ENCODE measurements at regions not wholly inside any gene's neighbourhood (a gene's known extent, or its start where the extent isn't known, plus 50 kb on each side); places are given as distances from the start of the nearest gene placed in this dataset.

- no peak for TF ChIP-seq BCL11B (tag by site-specific recombination; IDR thresholded peaks at IDR 0.05; ENCODE audit: low read depth)
- no peak for TF ChIP-seq ZNF292 (tag by site-specific recombination; IDR thresholded peaks at IDR 0.05; ENCODE audit: borderline replicate concordance, low read depth)
- TF ChIP-seq ZNF148 (tag by site-specific recombination; IDR thresholded peaks at IDR 0.05; ENCODE audit: borderline replicate concordance) = no peak
These were observed 195.4 kb downstream of the HAUS1 start (continued) for GRCh38 chr18:46299465-46300008.

- CTCF ChIA-PET = interaction anchor here (0.6 kb wide), 1 partner anchor 434 kb away, joined by 5 read pairs; no protein-coding TSS in a partner anchor
These were observed 196.9 kb downstream of the HAUS1 start for GRCh38 chr18:46301081-46301480.

More at GRCh38 chr18:46301081-46301480, 196.9 kb downstream of the HAUS1 start:
- no peaks in the 10 kb centered on the region for H3K36me3 ChIP-seq (ENCODE audit: control insufficient read depth in 2 of 2, insufficient read depth in 1 of 2, low read length in 2 of 2)
- no peak overlapping the region for H3K27ac ChIP-seq (ENCODE audit: extremely low read depth, low read depth, low read length)
- no peak for TF ChIP-seq ZNF24 (tag by site-specific recombination; IDR thresholded peaks at IDR 0.05)
- TF ChIP-seq ZNF513 (tag by site-specific recombination; IDR thresholded peaks at IDR 0.05) = no peak
- no peak for TF ChIP-seq ZNF473 (tag by site-specific recombination; IDR thresholded peaks at IDR 0.05)
- no peak for TF ChIP-seq ZNF626 (tag by site-specific recombination; IDR thresholded peaks at IDR 0.05)
- TF ChIP-seq AEBP2 (tag by site-specific recombination; IDR thresholded peaks at IDR 0.05; ENCODE audit: borderline replicate concordance) = no peak
- TF ChIP-seq ZFP41 (tag by site-specific recombination; IDR thresholded peaks at IDR 0.05; ENCODE audit: borderline replicate concordance) = no peak
- no peak for TF ChIP-seq ZNF776 (tag by site-specific recombination; IDR thresholded peaks at IDR 0.05; ENCODE audit: borderline replicate concordance)
- TF ChIP-seq OSR2 (tag by site-specific recombination; IDR thresholded peaks at IDR 0.05) = no peak
- TF ChIP-seq ZNF121 (tag by site-specific recombination; IDR thresholded peaks at IDR 0.05) = no peak
- no peak for TF ChIP-seq ZNF837 (tag by site-specific recombination; IDR thresholded peaks at IDR 0.05)
- TF ChIP-seq ZNF791 (tag by site-specific recombination; IDR thresholded peaks at IDR 0.05) = no peak
- TF ChIP-seq SP2 (tag by site-specific recombination; IDR thresholded peaks at IDR 0.05) = no peak
- no peak for TF ChIP-seq ZNF155 (tag by site-specific recombination; IDR thresholded peaks at IDR 0.05)
- no peak for TF ChIP-seq ZNF202 (tag by site-specific recombination; IDR thresholded peaks at IDR 0.05; ENCODE audit: borderline replicate concordance)
- TF ChIP-seq BCL6B (tag by site-specific recombination; IDR thresholded peaks at IDR 0.05) = no peak
- no peak for TF ChIP-seq MEIS1 (CRISPR knock-in tag; IDR thresholded peaks at IDR 0.05; ENCODE audit: borderline replicate concordance)
- TF ChIP-seq ZNF416 (tag by site-specific recombination; IDR thresholded peaks at IDR 0.05) = no peak
- no peak for TF ChIP-seq ZNF530 (tag by site-specific recombination; IDR thresholded peaks at IDR 0.05; ENCODE audit: low read depth)
- POLR2A ChIA-PET = no interaction called here
- H3K4me3 ChIP-seq (ENCODE audit: low read depth, low read length) = no peak overlapping the region
- no peaks in the 10 kb centered on the region for H3K4me1 ChIP-seq (ENCODE audit: control insufficient read depth, insufficient read depth, low read length)
- H3K9me3 ChIP-seq (ENCODE audit: control insufficient read depth, insufficient read depth, low read depth, low read length) = no peaks in the 10 kb centered on the region
